Trophoblast cell (in vitro differentiated cells and primary cell): ENCODE measurements at regions not wholly inside any gene's neighbourhood (a gene's known extent, or its start where the extent isn't known, plus 50 kb on each side); places are given as distances from the start of the nearest gene placed in this dataset.
A peak's percentile ranks its signal among the peaks of the same experiment; 100 is the strongest.
"Not testable (repeated sequence)": the region's sequence is repeated elsewhere in the genome, so short reads cannot be mapped to it uniquely, and the experiment has no call there.

Experiments used
- DNase-seq, 2 donors: peaks; one replicate each; pipeline ENCODE4 v3.0.0-alpha.2; 2016
- H2AFZ ChIP-seq: 2 replicates; pipeline ENCODE4 v1.6.1; 2013; ENCODE audit warnings: low read length, moderate library complexity, mild to moderate bottlenecking; ENCODE audit not compliant: insufficient read depth, poor library complexity
- H2AK5ac ChIP-seq: 2 replicates; pipeline ENCODE4 v1.6.1; 2013; ENCODE audit warnings: mild to moderate bottlenecking, low read length
- H2BK120ac ChIP-seq: 2 replicates; pipeline ENCODE4 v1.6.1; 2013; ENCODE audit warnings: low read length, mild to moderate bottlenecking, moderate library complexity; ENCODE audit not compliant: insufficient read depth, poor library complexity
- H2BK12ac ChIP-seq: 2 replicates; pipeline ENCODE4 v1.6.1; 2013; ENCODE audit warnings: mild to moderate bottlenecking, low read length, moderate library complexity
- H2BK5ac ChIP-seq: 2 replicates; pipeline ENCODE4 v1.6.1; 2013; ENCODE audit warnings: low read length, low read depth, moderate library complexity, mild to moderate bottlenecking; ENCODE audit not compliant: poor library complexity
- H3K14ac ChIP-seq: 2 replicates; pipeline ENCODE4 v1.6.1; 2013; ENCODE audit warnings: mild to moderate bottlenecking, low read length
- H3K18ac ChIP-seq: 2 replicates; pipeline ENCODE4 v1.6.1; 2013; ENCODE audit warnings: mild to moderate bottlenecking, low read length
- H3K23ac ChIP-seq: 2 replicates; pipeline ENCODE4 v1.6.1; 2013; ENCODE audit warnings: low read length
- H3K27ac ChIP-seq: 2 replicates; pipeline ENCODE4 v1.5.1; 2013; ENCODE audit warnings: low read depth, mild to moderate bottlenecking, inconsistent platforms, low read length, moderate library complexity
- H3K27me3 ChIP-seq: 2 replicates; pipeline ENCODE4 v1.6.1; 2013; ENCODE audit warnings: inconsistent platforms, mild to moderate bottlenecking, low read length, moderate library complexity; ENCODE audit not compliant: insufficient read depth
- H3K36me3 ChIP-seq, 2 experiments: 1 replicate in 1 of 2; 2 replicates in 1 of 2; pipeline ENCODE4 v1.6.1; 2013; ENCODE audit warnings: low read length in 2 of 2, mild to moderate bottlenecking in 2 of 2, moderate library complexity in 1 of 2; ENCODE audit not compliant: insufficient read depth in 2 of 2, control insufficient read depth in 1 of 2
- H3K4ac ChIP-seq: 2 replicates; pipeline ENCODE4 v1.6.1; 2013; ENCODE audit warnings: low read depth, mild to moderate bottlenecking, low read length, moderate library complexity
- H3K4me1 ChIP-seq, 2 experiments: 1 replicate in 1 of 2; 2 replicates in 1 of 2; pipeline ENCODE4 v1.6.1; 2013; ENCODE audit warnings: low read length in 2 of 2, mild to moderate bottlenecking in 2 of 2, moderate library complexity in 1 of 2; ENCODE audit not compliant: insufficient read depth in 2 of 2, control insufficient read depth in 1 of 2
- H3K4me2 ChIP-seq: 2 replicates; pipeline ENCODE4 v1.6.1; 2013; ENCODE audit warnings: inconsistent platforms, mild to moderate bottlenecking, low read length, moderate library complexity
- H3K4me3 ChIP-seq: 2 replicates; pipeline ENCODE4 v1.5.1; 2013; ENCODE audit warnings: mild to moderate bottlenecking, low read depth, low read length, inconsistent platforms
- H3K79me1 ChIP-seq: one replicate; pipeline ENCODE4 v1.6.1; 2013; ENCODE audit warnings: low read length
- H3K79me2 ChIP-seq: 2 replicates; pipeline ENCODE4 v1.6.1; 2013; ENCODE audit warnings: low read length, mild to moderate bottlenecking; ENCODE audit not compliant: control insufficient read depth, insufficient read depth, poor library complexity
- H3K9ac ChIP-seq: 2 replicates; pipeline ENCODE4 v1.6.1; 2013; ENCODE audit warnings: mild to moderate bottlenecking, low read length
- H3K9me3 ChIP-seq: 2 replicates; pipeline ENCODE4 v1.6.1; 2013; ENCODE audit warnings: low read depth, mild to moderate bottlenecking, control low read depth, inconsistent platforms, low read length; ENCODE audit not compliant: insufficient read depth
- H4K12ac ChIP-seq: 2 replicates; pipeline ENCODE4 v1.6.1; 2013; ENCODE audit warnings: low read depth, mild to moderate bottlenecking, low read length, moderate library complexity
- H4K8ac ChIP-seq: 2 replicates; pipeline ENCODE4 v1.6.1; 2013; ENCODE audit warnings: low read depth, mild to moderate bottlenecking, low read length, moderate library complexity
- H4K91ac ChIP-seq: one replicate; pipeline ENCODE4 v1.6.1; 2013; ENCODE audit warnings: low read depth, mild to moderate bottlenecking, low read length, moderate library complexity
- WGBS: extraction: QIAGEN DNeasy Blood & Tissue Kit; methylation state at CpG from one replicate; pipeline ENCODE4 v1.1.7; 2013; ENCODE audit warnings: missing lambda C conversion rate; ENCODE audit not compliant: insufficient read length, insufficient coverage; ENCODE audit errors: extremely low coverage; 5-methylcytosine and 5-hydroxymethylcytosine counted together

DNA sequence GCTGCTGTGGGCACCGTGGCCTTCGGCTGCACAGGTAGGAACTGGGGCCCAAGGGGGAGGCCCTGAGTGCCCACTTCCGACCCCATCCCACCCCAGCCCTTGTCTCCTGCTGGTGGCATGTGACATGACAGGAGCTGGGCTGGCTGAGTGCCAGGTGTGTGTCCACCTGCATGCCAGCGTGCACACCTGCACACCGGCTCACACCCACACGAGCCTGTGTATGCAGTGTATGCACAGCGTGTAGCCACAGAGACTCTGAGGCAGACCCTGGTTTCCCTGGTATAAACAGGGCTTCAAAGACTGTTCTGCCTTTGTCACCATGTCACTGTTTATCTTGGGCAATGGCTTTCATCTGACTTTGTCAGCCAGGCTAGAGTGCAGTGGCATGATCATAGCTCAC, 362.1 kb upstream of the ZNF722 start:
- not testable (repeated sequence) for H4K91ac ChIP-seq, H3K36me3 ChIP-seq, H2AFZ ChIP-seq, H3K9ac ChIP-seq, H3K27ac ChIP-seq, H4K12ac ChIP-seq, H3K4me3 ChIP-seq, H4K8ac ChIP-seq, H3K27me3 ChIP-seq, H3K14ac ChIP-seq, H3K79me1 ChIP-seq, H2BK5ac ChIP-seq, DNase-seq, H2BK120ac ChIP-seq, H3K18ac ChIP-seq, H2BK12ac ChIP-seq, H3K79me2 ChIP-seq, H3K4ac ChIP-seq, H3K9me3 ChIP-seq, H3K23ac ChIP-seq, H2AK5ac ChIP-seq, H3K4me2 ChIP-seq, H3K4me1 ChIP-seq
- WGBS, result no CpG with 5 or more reads among the region's 7 CpGs

DNA sequence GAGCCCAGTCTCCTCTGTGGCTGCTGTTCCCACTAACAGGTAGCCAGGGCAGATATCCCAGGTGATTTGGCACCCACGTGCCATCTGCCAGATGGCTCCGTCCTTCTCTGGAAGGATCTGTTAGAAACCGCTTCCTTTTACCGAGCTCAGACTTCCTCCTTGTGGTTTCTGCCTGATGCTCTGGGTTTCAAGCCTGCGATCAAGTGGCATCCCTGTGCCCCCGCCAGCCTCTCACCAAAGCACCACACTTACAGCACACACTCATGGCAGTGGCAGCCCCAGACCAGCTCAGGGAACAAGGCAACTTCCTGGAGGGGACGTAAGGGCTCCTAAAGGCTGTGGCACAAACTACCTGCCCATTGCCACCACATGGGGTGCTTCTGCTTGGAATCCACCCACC, 333.1 kb upstream of the ZNF722 start:
- not testable (repeated sequence) for H4K12ac ChIP-seq, H3K4me2 ChIP-seq, H3K27ac ChIP-seq, H3K14ac ChIP-seq, H3K4me1 ChIP-seq, H2AK5ac ChIP-seq, H4K8ac ChIP-seq, H3K18ac ChIP-seq, H4K91ac ChIP-seq, H3K79me2 ChIP-seq, H3K4ac ChIP-seq, H2BK5ac ChIP-seq, H3K27me3 ChIP-seq, H3K79me1 ChIP-seq, H2BK120ac ChIP-seq, DNase-seq, H2AFZ ChIP-seq, H3K9me3 ChIP-seq, H3K9ac ChIP-seq, H3K23ac ChIP-seq, H2BK12ac ChIP-seq, H3K36me3 ChIP-seq, H3K4me3 ChIP-seq
- no CpG with 5 or more reads among the region's 7 CpGs for WGBS

DNA sequence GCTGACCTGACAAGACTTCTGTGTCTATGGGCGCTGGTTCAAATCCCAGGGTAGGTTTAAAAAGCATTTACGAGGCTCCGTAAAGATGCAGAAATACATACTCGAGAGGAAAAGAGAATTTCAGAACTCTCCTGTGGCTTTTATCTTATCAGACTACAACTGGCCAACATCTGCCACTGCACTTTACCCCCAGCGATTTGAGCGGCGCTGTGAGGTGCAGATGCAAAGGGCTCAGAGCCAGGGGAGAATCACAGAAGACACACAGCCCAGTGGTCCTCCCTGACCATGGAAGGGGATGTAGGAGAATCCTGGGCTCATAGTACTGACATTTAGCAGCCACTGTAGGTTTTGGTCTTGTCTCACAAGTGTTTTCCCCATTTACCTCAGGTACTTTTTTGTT, 307.2 kb upstream of the ZNF722 start:
- H3K18ac ChIP-seq, H3K4ac ChIP-seq, H2BK5ac ChIP-seq, H3K9ac ChIP-seq, H2AFZ ChIP-seq, H3K36me3 ChIP-seq, H2AK5ac ChIP-seq, H3K9me3 ChIP-seq, H2BK120ac ChIP-seq, H3K27me3 ChIP-seq, H3K27ac ChIP-seq, H4K12ac ChIP-seq, H4K91ac ChIP-seq, H2BK12ac ChIP-seq, DNase-seq, H3K79me1 ChIP-seq, H3K4me2 ChIP-seq, H3K4me1 ChIP-seq, H3K79me2 ChIP-seq, H3K23ac ChIP-seq, H3K14ac ChIP-seq, H3K4me3 ChIP-seq, H4K8ac ChIP-seq: not testable (repeated sequence)
- WGBS, result no CpG with 5 or more reads among the region's 7 CpGs

DNA sequence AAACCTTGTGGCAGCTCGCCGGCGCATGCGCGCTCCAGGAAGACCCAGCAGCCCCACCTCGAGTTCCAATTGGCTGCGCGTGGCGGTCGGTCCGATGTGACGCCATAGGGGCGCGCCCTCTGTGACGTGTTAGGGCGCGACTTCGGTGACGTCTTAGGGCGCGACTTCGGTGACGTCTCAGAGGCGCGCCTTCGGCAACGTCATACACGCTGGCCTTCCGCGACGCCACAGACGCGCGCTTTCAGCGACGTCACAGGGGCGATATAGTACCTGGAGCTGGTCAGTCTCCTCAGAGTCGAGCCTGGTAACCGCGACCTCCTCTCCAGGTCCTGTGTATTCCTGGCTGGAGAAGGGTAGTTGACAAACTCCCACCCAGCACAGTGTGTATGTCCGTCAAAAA, 304.4 kb upstream of the ZNF722 start:
- H3K18ac ChIP-seq, H2BK12ac ChIP-seq, H4K91ac ChIP-seq, H3K14ac ChIP-seq, H2BK5ac ChIP-seq, H3K27me3 ChIP-seq, H4K8ac ChIP-seq, H2BK120ac ChIP-seq, H3K27ac ChIP-seq, H4K12ac ChIP-seq, H2AFZ ChIP-seq, H3K79me1 ChIP-seq, H3K79me2 ChIP-seq, H3K9ac ChIP-seq, H2AK5ac ChIP-seq, H3K4me3 ChIP-seq, H3K36me3 ChIP-seq, H3K23ac ChIP-seq, H3K4ac ChIP-seq, H3K4me1 ChIP-seq, H3K4me2 ChIP-seq, H3K9me3 ChIP-seq: not testable (repeated sequence)
- no CpG with 5 or more reads among the region's 41 CpGs for WGBS
- DNase-seq, result peak in 1 of 2 donors; percentile 35
